ENCODE measurements at regions not wholly inside any gene's neighbourhood (a gene's known extent, or its start where the extent isn't known, plus 50 kb on each side); places are given as distances from the start of the nearest gene placed in this dataset.

- no peak for TF ChIP-seq CTCF (IDR thresholded peaks at IDR 0.05; ENCODE audit: low read length)
- TF ChIP-seq EZH2 (optimal IDR thresholded peaks at IDR 0.05; ENCODE audit: low read depth, low read length), result no peak
- TF ChIP-seq EZH2phosphoT487 (IDR thresholded peaks at IDR 0.05; ENCODE audit: low read length), result no peak
Observed at GRCh38 chr2:236740506-236740905, 170.9 kb downstream of the ACKR3 start.
